ENCODE measurements at regions not wholly inside any gene's neighbourhood (a gene's known extent, or its start where the extent isn't known, plus 50 kb on each side); places are given as distances from the start of the nearest gene placed in this dataset.

- 58 to 71% (median 67%) methylated on average over 5 of the region's 5 CpGs for WGBS, 5 donors
- H3K4me3 ChIP-seq: no peak overlapping the region
- intact Hi-C loops (cut with DNase I; ENCODE audit: low total_unique reads): no loop called here
Observed at GRCh38 chr12:126847005-126847629, 1419.9 kb upstream of the TMEM132C start.

GRCh38 chr12:126855768-126856167, 1411.2 kb upstream of the TMEM132C start:
- intact Hi-C loops (cut with DNase I; ENCODE audit: low total_unique reads): no loop called here

More at GRCh38 chr12:126847005-126847629, 1419.9 kb upstream of the TMEM132C start:
- TF ChIP-seq CTCF (IDR thresholded peaks at IDR 0.05 in 8 of 11, conservative IDR thresholded peaks at IDR 0.05 in 3 of 11) (no peak), POLR2AphosphoS5 (IDR thresholded peaks at IDR 0.05) (no peak), POLR2A (IDR thresholded peaks at IDR 0.05) (no peak)
- Histone ChIP-seq H3K27ac (no peak overlapping the region), H3K4me1 (no peaks in the 10 kb centered on the region), H3K27me3 (replicated peaks in 1 of 7) (no peaks in the 10 kb centered on the region), H3K36me3 (no peaks in the 10 kb centered on the region), H3K9me3 (no peaks in the 10 kb centered on the region)
- no peak for DNase-seq

GRCh38 chr12:126856958-126857357, 1410.0 kb upstream of the TMEM132C start:
- no peak overlapping the region for H3K4me3 ChIP-seq
- WGBS, 5 donors: 82 to 91% (median 83%) methylated on average over 2 of the region's 2 CpGs
- intact Hi-C loops (cut with DNase I; ENCODE audit: low total_unique reads): no loop called here
- no peak for DNase-seq
- no peaks in the 10 kb centered on the region for H3K4me1 ChIP-seq
- H3K36me3 ChIP-seq: no peaks in the 10 kb centered on the region
- TF ChIP-seq POLR2AphosphoS5 (IDR thresholded peaks at IDR 0.05) (no peak), POLR2A (IDR thresholded peaks at IDR 0.05) (no peak)
- H3K27ac ChIP-seq: no peak overlapping the region
- no peaks in the 10 kb centered on the region for H3K9me3 ChIP-seq
- no peaks in the 10 kb centered on the region for H3K27me3 ChIP-seq (replicated peaks in 1 of 7)

More at GRCh38 chr12:126855768-126856167, 1411.2 kb upstream of the TMEM132C start:
- H3K4me3 ChIP-seq: no peak overlapping the region
- no peaks in the 10 kb centered on the region for H3K9me3 ChIP-seq
- no peaks in the 10 kb centered on the region for H3K36me3 ChIP-seq
- H3K4me1 ChIP-seq: no peaks in the 10 kb centered on the region
- no peak for TF ChIP-seq POLR2A (IDR thresholded peaks at IDR 0.05)
- DNase-seq: no peak
- H3K27ac ChIP-seq: no peak overlapping the region
- no peaks in the 10 kb centered on the region for H3K27me3 ChIP-seq (replicated peaks in 1 of 7)

- 73 to 85% (median 82%) methylated on average over 3 of the region's 3 CpGs for WGBS, 5 donors
- no peaks in the 10 kb centered on the region for H3K27me3 ChIP-seq (replicated peaks in 1 of 7)
- no peaks in the 10 kb centered on the region for H3K4me1 ChIP-seq
- no peaks in the 10 kb centered on the region for H3K36me3 ChIP-seq
- H3K4me3 ChIP-seq: no peak overlapping the region
- TF ChIP-seq CTCF (IDR thresholded peaks at IDR 0.05 in 8 of 11, conservative IDR thresholded peaks at IDR 0.05 in 3 of 11) (no peak), POLR2AphosphoS5 (IDR thresholded peaks at IDR 0.05) (no peak), POLR2A (IDR thresholded peaks at IDR 0.05) (no peak)
- H3K27ac ChIP-seq: no peak overlapping the region
- H3K9me3 ChIP-seq: no peaks in the 10 kb centered on the region
- intact Hi-C loops (cut with DNase I; ENCODE audit: low total_unique reads): no loop called here
- no peak for DNase-seq
Observed at GRCh38 chr12:126858560-126858959, 1408.4 kb upstream of the TMEM132C start.

- 59 to 73% (median 70%) methylated on average over 1 of the region's 1 CpG for WGBS, 5 donors
- H3K36me3 ChIP-seq: no peaks in the 10 kb centered on the region
- intact Hi-C loops (cut with DNase I; ENCODE audit: low total_unique reads): no loop called here
- no peaks in the 10 kb centered on the region for H3K27me3 ChIP-seq (replicated peaks in 1 of 7)
- H3K4me3 ChIP-seq: no peak overlapping the region
- no peak overlapping the region for H3K27ac ChIP-seq
- no peaks in the 10 kb centered on the region for H3K9me3 ChIP-seq
- no peak for TF ChIP-seq POLR2AphosphoS5 (IDR thresholded peaks at IDR 0.05)
- TF ChIP-seq CTCF (IDR thresholded peaks at IDR 0.05 in 8 of 11, conservative IDR thresholded peaks at IDR 0.05 in 3 of 11): no peak
- TF ChIP-seq POLR2A (IDR thresholded peaks at IDR 0.05): no peak
- H3K4me1 ChIP-seq: no peaks in the 10 kb centered on the region
- DNase-seq: no peak
Observed at GRCh38 chr12:126860210-126860609, 1406.8 kb upstream of the TMEM132C start.
